GM21717 (cell line): ENCODE measurements at regions not wholly inside any gene's neighbourhood (a gene's known extent, or its start where the extent isn't known, plus 50 kb on each side); places are given as distances from the start of the nearest gene placed in this dataset.

Experiments used
- ATAC-seq: cut with Tn5 transposase; IDR thresholded peaks from one replicate; pipeline ENCODE4 v1.9.1; 2021; ENCODE audit warnings: mild to moderate bottlenecking, moderate library complexity; ENCODE audit not compliant: unreplicated experiment

DNA sequence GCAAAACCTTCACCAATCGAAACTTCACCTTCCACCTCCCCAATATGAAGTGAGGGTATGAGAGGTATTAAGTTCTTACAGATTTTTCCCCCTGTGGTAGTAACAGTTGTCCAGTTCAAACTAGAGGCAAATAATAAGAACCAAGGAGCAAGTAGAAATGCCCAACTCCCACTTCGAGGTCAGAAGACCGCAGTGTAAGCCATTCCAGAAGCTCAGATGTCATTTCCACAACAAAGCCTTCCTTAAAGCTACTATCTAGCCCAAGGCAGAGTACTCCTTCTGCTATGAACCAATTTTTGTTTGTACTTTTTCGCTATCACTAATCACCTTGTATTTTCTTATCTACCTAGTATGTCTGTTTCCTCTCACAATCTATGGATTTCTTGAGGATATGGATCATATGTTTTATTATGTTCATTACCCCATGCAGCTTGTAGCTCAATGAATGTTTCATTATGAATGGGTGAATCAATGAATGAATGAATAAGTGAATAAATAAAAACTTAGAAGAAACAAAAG lies 235.7 kb upstream of the KCNMB2 start:
- ATAC-seq = no peak

DNA sequence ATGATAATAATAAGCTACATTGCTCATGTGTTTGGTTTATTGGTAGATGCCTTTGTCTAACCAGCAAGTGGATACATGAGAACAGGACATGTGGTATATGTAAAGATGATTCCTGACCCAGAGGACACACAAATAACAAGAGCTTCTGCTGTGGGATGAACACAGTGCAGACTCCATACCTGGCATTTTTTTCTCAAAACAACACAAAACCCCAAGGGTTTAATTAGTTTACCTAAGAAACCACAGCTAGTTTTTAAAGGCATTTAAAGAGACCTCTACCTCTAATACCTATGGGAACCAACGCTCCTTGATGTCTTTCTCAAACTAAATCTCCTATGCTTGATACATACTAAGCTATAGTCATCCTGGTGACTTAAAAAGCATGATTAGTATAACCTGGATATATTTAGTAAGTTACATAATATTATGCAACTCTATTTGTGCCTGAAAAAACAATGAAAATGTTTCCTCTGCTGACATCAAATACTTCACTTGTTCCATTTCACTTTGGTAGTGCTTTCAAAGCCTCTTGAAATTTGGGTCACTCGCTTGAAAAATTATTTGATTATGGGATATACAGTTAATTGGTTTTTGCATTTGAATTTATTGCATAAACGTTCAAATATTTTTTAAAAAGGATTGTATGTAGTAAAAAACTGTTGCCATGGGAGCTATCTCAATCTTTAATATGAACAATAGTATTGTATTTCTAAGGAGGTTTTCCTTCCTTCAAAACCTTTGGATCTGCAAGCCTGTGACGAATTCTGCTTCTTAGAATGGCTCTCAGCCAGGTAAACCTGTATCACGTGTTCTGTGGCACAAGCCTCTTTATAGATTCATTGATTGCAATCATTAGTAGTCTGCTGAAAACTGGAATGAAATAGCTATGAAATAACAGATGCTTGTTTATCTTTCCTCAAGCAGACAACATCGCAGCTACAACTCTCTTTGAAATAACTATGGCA lies 233.0 kb upstream of the KCNMB2 start:
- ATAC-seq = no peak

DNA sequence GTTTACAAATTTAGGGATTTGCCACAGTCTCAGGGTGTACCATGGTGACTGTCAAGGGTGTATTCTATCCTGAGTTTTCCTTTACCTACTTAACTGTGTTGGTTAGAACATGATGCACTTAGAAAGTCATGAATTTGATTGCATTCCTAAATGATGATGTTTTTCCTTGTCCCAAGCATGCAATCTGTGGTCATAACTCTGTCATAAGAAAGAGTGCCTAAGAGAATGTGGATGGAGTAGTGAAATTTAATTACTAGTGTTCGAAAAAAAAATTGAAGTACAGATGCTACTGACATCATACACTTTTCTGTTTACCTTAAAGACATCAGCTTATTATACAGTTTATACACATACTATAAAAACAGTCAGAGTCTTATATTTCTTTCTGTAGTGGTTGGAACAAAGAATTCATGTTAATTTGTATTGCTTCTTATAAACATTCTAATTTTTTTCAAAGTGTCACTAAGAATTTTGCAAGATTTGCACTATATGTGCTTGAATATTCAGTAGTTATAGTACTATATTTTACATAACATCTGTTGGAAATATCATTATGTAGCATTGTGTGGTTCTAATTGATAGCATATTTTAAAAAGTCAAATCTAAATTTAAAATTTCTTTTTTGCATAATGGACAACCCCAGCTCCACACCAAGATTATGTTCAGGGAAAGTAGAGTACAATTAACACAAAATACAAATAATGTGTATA lies 231.3 kb upstream of the KCNMB2 start:
- ATAC-seq = no peak

DNA sequence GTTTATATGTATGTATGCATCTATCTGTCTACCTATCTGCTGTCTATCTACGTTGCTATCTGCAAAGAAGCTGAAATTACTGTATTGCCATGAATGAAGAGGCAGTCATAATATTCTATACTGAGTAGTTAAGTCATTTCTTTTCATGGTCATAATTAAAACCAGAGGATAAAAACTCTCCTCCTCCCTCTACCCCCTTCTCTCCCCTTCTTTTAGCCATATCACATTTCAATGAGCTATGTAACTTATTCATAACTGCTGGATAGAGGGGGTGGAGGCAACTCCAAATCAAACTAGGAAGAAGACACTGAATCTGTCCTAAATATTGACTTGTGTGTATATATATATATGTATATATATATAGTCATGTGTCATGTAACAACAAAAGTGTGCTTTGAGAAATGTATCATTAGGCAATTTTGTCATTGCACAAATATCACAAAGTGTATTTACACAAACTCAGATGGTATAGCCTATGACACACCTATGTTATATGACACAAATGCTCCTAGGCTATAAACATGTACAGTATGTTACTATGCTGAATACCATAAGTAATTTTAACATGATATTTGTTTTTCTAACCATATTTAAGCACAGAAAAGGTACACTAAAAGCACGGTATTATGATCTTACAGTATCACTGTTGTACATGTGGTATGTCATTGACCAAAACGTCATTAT lies 229.7 kb upstream of the KCNMB2 start:
- ATAC-seq = no peak

DNA sequence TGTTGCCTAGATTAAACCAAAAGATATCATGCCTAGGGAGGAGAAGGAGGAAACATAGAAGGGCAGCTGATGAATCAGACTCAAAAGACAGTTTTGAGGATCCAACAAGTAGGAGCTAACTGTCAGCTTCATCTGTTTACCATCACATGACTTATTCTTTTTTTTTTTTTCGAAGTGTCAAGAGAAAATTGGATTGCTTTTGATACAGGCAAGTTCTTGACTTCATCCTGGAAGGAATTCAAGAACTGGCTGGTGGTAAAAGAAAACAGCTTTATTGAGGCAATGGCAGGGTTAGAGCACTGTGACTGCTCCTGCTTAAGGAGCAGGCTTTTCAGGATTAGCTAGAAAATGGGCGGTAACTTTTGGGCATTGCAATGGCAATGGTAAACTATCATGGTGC lies 227.5 kb upstream of the KCNMB2 start:
- ATAC-seq = no peak

DNA sequence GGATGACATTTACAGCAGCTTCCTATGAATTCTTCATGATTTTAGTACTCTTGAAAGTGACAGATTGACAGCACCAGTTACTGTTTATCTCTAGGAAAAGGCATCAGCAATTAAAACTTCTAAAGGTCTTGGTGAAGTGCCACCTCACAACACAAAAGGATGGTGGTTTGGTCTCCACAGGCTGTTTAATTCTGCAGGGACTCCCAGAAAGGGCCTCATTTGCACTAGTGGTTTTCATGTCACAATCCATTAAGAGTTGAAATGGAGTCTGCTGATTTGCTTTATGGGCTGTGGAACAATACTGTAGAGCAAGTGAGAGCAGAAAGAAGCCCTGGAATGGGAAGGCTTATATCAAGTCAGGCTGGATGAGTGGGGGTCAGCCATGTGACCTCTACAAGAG lies 225.3 kb upstream of the KCNMB2 start:
- no peak for ATAC-seq

DNA sequence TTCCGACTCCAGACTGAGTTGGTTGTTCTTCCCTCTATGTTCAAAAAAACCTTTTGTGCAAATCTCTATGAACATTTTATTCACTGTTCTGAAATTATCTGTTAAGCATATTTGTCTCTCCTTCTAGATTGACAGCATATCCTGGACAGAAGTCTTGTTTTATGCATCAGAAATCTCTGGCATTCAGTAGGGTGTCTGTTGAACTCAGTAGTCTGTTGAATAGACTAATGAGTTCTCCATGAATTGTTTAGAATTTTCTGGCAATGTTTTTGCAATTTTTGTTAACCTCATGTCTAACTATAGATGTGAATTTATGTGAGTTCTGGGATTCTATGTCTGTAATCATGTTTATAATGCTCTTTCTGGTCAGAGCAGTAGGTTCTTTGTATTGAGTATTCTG lies 222.5 kb upstream of the KCNMB2 start:
- ATAC-seq = no peak

DNA sequence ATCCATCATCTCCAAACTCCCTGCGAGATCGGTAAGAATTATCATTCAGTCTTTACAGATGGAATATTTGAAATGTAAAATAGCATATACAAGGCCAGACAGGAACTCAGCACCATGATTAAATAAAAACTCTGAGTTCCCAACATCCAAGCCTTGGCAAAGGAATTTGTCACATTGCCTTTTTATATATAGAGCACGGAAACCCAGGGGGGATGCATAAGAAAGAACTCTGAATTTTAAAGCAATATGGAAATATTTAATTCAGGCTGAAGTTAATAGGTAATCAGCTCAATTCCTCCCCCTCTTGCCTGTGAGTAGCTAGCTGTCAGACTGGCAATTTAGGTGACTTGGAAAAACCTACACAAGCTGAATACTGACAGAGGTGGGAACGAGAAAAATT lies 217.9 kb upstream of the KCNMB2 start:
- no peak for ATAC-seq

DNA sequence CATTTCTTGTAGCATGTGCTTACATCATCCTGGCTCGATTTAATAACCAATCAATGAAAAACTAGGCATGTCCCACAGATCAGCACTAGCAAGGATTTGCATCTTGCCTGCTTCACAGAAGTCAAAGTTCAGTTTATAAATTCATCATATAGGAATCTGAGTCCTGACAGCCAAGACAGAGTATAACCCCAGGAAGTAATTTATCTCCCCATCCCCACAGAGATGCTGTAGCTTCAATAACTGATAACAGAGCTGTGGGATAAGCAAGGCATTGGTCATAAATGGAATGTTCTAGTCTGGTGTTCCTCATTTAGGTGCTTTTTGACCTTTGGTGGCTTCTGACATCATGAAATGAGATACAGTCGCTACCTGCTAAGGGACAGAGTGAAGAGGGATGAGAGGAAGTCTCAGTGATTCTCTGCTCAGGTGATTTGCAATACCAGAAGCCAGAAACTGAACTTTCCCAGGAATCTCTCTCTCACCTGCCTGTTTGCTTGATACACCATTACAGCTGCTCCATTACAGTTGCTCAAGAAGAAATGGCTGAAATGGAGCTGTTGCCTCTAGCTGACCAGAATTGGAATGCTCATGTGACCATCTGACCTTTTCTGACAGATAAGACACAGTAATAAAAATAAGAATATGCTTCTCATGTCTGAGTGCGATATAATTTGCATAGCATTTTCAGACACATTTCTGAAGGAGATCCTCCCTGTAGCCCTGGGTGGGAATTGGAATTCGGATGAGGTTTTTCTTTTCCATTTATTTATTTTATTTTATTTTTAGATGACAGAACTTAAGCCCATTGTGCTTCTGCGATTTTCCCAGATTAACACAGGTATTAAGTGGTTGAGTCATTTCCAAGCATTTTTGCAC lies 217.1 kb upstream of the KCNMB2 start:
- no peak for ATAC-seq

DNA sequence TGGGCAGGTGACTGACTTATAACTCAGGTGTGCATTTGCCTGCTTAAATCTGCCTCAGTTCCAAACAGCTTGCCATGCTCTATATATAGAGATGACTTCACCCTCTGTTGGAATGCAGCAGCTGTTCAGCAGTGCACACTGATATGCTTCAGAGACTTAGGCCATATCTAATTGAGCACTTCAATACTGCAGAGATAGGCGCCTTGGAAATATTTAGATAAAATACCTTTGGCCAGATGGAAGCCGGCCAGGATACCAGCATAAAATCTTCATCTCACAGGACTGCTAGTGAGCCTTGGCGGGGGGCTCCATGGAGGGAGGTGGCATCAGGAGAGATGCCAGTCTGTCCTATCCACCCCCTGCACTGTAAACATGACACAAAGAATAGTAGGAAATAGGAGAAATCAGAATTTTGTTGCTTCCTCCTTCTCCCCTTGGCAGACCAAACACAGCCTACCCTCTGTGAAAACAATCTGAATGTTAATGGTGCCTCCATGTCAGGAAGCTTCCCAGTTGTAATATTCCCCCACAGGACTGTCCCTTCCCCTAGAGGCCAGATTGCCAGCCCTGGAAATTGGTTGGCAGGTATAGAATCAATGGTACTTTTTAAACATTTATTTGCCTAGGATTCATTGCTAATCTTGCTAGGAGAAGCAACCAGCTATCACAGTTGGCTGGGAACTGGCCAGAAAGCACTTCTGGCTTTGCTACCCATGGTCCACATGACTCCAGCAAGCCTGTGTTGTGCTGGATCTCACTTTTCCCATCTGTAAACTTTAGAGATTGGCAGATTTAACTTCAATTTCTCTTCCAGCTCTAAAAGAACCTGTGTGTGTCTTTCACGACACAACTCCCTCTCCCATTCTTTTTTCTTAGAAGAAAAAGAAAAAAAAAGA lies 215.5 kb upstream of the KCNMB2 start:
- no peak for ATAC-seq

DNA sequence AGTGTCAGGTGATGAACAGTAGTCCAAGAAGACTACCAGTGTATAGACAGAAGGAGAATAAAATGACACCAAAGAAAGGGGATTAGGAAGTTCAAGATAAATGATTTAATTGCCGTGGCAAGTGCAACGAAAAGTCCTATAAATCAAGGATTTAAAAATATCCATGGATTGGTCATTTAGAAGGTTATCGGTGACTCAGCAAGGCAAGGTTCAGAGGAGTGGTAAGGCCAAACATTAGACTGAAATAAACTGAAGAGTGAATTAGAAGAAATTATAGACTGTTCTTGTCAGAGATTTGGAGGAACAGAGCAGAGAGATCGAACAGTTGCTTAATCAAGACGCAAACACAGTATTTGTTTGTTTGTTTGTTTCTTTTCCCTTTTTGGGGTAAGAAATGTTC lies 211.9 kb upstream of the KCNMB2 start:
- ATAC-seq = no peak

DNA sequence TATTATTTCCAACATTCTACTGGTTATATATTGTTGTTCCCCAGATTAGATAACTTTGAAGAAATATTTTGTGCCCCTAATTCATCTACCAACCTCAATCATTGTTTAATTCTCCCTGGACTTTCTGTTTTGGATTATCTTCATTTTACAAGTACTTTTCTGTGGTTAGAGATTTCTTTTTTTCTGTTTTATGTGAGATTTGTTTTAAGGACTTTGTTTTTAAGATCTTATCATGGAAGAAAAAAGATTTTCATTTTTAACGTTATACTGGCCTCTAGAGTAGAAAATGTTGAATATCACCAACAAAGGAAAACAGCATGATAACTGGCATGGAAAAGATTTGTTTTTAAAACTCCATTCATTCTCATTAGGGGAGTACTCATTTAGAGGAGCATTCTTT lies 210.9 kb upstream of the KCNMB2 start:
- no peak for ATAC-seq

DNA sequence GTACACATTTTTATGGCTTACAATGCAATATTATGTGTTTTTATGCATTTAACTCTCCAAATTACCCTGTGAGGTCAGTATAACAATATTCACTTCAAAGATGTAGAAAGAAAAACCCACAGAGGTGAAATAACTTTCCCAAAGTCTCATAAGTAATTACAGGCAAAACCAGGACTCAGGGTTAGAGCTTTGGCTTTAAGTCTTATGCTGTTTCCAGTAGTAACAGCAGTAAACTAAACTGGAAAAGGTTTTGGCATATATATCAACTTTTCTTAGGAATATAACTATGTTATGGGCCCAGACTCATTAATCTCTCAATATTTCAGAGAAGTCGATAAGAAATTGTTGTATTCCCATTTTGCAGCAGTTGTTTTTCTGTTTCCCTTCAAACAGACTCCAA lies 206.3 kb upstream of the KCNMB2 start:
- ATAC-seq = no peak

DNA sequence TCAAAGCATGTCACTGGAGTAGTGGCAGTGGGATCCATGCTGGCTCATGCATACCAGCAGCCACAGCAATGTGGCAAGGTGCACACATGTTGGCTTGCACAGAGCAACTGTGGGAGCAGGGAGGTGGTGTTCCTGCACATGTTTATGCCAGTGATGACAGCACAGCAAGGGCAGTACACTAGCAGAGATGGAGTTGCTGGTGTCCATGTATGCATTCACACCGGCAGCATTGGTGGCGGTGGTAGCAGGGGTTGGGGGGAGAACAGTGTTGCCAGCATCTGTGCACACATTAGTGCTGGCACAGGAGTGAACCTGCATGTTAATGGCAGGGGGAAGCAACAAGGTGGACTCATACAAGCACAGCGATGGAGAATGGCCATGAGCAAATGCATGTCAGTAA lies 202.0 kb upstream of the KCNMB2 start:
- ATAC-seq = no peak

DNA sequence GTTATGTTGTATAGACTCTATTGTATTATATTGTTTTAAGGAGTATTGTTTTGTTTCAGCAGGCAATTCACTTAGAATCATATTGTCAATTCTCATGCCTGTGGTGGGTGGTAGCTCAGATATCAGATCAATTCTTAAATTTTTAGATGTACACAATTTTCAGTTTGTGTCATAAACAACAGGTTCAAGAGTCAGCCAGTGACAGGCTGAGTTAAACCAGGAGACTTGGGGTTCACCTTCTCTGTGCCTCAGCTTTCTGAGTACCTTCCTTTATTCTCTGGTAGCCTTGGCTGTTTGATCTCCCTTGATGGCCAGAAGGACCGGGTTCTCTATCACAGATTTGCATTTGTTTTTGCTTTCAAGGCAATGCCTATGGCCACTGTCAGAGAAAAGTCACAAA lies 199.9 kb upstream of the KCNMB2 start:
- ATAC-seq = no peak

DNA sequence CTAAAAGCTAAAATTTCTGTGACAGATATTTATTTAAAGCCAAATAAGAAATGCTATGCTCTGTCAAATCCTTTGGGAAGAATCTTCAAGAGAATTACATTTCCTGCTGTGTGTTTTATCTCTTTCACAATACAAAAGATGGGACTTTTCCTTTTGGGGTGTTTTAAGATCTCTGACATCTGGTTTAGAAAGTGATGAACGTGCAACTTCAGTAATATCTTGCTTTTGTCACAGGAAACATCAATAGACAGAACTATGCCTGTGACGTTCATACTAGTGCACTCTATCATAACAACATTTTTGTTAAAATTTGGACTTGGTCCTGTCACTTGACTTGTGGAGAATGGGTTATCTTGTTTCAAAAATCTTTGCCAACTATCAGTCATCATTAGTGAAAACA lies 195.7 kb upstream of the KCNMB2 start:
- ATAC-seq = no peak

DNA sequence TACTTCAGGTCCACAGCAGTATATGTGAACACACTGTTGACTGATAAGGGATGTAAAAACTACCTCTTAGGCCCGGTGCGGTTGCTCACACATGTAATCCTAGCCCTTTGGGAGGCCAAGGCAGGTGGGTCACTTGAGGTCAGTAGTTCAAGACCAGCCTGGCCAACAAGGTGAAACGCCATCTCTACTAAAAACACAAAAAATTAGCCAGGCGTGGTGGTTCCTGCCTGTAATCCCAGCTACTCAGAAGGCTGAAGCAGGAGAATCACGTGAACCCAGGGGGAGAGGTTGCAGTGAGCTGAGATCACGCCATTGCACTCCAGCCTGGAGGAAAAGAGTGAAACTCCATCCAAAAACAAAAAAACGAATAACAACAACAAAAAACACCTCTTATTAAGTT lies 194.6 kb upstream of the KCNMB2 start:
- no peak for ATAC-seq

DNA sequence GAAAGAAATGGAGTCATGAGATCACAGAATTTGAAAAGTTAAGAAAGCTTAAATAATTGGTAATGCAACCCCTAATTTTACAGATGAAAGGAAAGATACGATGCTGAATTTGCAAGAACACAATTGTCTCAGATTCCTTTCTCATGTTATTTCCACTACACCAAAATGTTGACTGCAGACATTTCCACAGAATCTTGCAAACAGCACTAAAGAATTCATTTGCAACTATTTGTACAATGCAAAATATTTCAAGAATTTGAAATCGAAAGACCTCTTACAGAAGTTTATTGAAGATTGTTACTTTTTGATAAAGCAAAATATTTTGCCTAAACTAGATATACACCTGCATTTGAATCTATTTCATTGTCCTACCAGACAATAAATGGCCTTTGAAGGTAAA lies 194.1 kb upstream of the KCNMB2 start:
- no peak for ATAC-seq

DNA sequence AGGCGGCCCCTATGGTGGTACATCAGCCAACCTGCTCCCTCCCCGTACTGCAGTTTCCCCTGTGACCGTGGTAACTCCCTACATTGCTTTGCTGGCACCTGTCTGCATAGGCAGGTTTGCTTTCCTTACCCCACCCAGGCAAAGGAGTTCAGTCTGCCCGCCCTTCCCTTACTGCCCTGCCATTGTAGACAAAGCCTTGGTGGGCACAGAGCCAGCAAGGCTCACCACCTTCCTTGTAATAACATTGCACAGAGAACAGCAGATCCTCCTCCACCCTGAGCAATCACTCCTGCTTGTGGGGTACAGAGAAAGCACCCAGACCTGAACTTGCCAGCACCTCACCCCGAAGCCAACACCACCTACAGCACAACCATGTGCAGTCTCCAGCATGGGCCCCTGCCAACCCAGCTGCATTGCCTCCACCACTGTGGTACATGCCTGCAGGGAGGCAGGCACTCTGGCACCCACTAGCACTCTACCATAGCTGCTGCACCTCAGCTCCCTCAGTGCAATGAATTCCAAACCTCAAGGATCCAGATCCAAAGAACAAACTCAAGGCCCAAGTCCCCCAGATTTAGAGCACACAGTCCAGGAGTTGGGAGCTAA lies 192.7 kb upstream of the KCNMB2 start:
- ATAC-seq = no peak
